ENCODE measurements at regions not wholly inside any gene's neighbourhood (a gene's known extent, or its start where the extent isn't known, plus 50 kb on each side); places are given as distances from the start of the nearest gene placed in this dataset.

- H3K4me1 ChIP-seq (ENCODE audit: control insufficient read depth in 2 of 3, insufficient read depth in 2 of 3, low read depth in 1 of 3, low read length in 3 of 3), result no peaks in the 10 kb centered on the region
- no peak for TF ChIP-seq CTCF (IDR thresholded peaks at IDR 0.05; ENCODE audit: borderline replicate concordance, extremely low read depth, insufficient read depth)
- FAIRE-seq (no peak), DNase-seq (no peak)
- intact Hi-C loops (cut with DNase I), result no loop called here
- no peaks in the 10 kb centered on the region for H3K36me3 ChIP-seq (ENCODE audit: control insufficient read depth in 2 of 3, insufficient read depth in 3 of 3, low read length in 3 of 3)
- no peak overlapping the region for H3K4me3 ChIP-seq (ENCODE audit: low read length in 3 of 3)
- H3K27me3 ChIP-seq (ENCODE audit: control insufficient read depth, insufficient read depth, low read length), result no peaks in the 10 kb centered on the region
- H3K27ac ChIP-seq (ENCODE audit: low read depth in 2 of 2, low read length in 2 of 2), result no peak overlapping the region
- no peaks in the 10 kb centered on the region for H3K9me3 ChIP-seq (ENCODE audit: control insufficient read depth in 2 of 3, insufficient read depth in 1 of 3, low read length in 3 of 3)
- H3K9ac ChIP-seq (ENCODE audit: low read length in 3 of 3), result no peak overlapping the region
Measured at GRCh38 chr9:118439441-118439840, 735.2 kb downstream of the TLR4 start.

DNA sequence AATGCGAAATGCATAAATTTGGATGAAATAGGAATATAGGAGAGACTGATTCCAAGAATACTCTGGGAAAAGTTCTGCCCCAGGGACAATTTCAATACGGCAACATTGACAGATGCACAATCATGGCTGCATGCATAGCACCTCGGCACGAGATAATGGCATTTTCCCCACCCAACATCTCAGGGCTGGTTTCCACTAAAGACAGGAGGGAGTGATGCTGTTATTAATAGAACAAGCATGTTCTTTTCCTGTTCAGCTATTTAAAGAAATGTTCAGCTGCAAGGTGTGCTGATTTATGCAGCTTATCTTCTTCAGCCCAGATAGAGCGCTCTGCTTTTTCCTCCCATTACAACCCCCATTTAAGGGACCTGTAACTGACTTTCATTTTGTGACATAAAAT lies 740.2 kb downstream of the TLR4 start:
- no peaks in the 10 kb centered on the region for H3K9me3 ChIP-seq (ENCODE audit: control insufficient read depth in 2 of 3, insufficient read depth in 1 of 3, low read length in 3 of 3)
- intact Hi-C loops (cut with DNase I), result no loop called here
- no peak overlapping the region for H3K27ac ChIP-seq (ENCODE audit: low read depth in 2 of 2, low read length in 2 of 2)
- no peaks in the 10 kb centered on the region for H3K36me3 ChIP-seq (ENCODE audit: control insufficient read depth in 2 of 3, insufficient read depth in 3 of 3, low read length in 3 of 3)
- no peak overlapping the region for H3K9ac ChIP-seq (ENCODE audit: low read length in 3 of 3)
- DNase-seq, result no peak
- H3K4me3 ChIP-seq (ENCODE audit: low read length in 3 of 3), result no peak overlapping the region
- FAIRE-seq, result no peak
- TF ChIP-seq CTCF (IDR thresholded peaks at IDR 0.05; ENCODE audit: borderline replicate concordance, extremely low read depth, insufficient read depth), result no peak
- H3K4me1 ChIP-seq (ENCODE audit: control insufficient read depth in 2 of 3, insufficient read depth in 2 of 3, low read depth in 1 of 3, low read length in 3 of 3), result no peaks in the 10 kb centered on the region
- no peaks in the 10 kb centered on the region for H3K27me3 ChIP-seq (ENCODE audit: control insufficient read depth, insufficient read depth, low read length)

- H3K27me3 ChIP-seq (ENCODE audit: control insufficient read depth, insufficient read depth, low read length), result no peaks in the 10 kb centered on the region
- FAIRE-seq (no peak), DNase-seq (no peak)
- TF ChIP-seq CTCF (IDR thresholded peaks at IDR 0.05; ENCODE audit: borderline replicate concordance, extremely low read depth, insufficient read depth), result no peak
- H3K9ac ChIP-seq (ENCODE audit: low read length in 3 of 3), result no peak overlapping the region
- no peak overlapping the region for H3K4me3 ChIP-seq (ENCODE audit: low read length in 3 of 3)
- H3K27ac ChIP-seq (ENCODE audit: low read depth in 2 of 2, low read length in 2 of 2), result no peak overlapping the region
- H3K36me3 ChIP-seq (ENCODE audit: control insufficient read depth in 2 of 3, insufficient read depth in 3 of 3, low read length in 3 of 3), result no peaks in the 10 kb centered on the region
- intact Hi-C loops (cut with DNase I), result no loop called here
- no peaks in the 10 kb centered on the region for H3K4me1 ChIP-seq (ENCODE audit: control insufficient read depth in 2 of 3, insufficient read depth in 2 of 3, low read depth in 1 of 3, low read length in 3 of 3)
- no peaks in the 10 kb centered on the region for H3K9me3 ChIP-seq (ENCODE audit: control insufficient read depth in 2 of 3, insufficient read depth in 1 of 3, low read length in 3 of 3)
Measured at GRCh38 chr9:118446943-118447639, 742.9 kb downstream of the TLR4 start.

GRCh38 chr9:118449554-118449953 lies 745.4 kb downstream of the TLR4 start:
- H3K9ac ChIP-seq (ENCODE audit: low read length in 3 of 3), result no peak overlapping the region
- no peaks in the 10 kb centered on the region for H3K9me3 ChIP-seq (ENCODE audit: control insufficient read depth in 2 of 3, insufficient read depth in 1 of 3, low read length in 3 of 3)
- intact Hi-C loops (cut with DNase I), result no loop called here
- H3K27ac ChIP-seq (ENCODE audit: low read depth in 2 of 2, low read length in 2 of 2), result no peak overlapping the region
- FAIRE-seq (no peak), DNase-seq (no peak)
- TF ChIP-seq CTCF (IDR thresholded peaks at IDR 0.05; ENCODE audit: borderline replicate concordance, extremely low read depth, insufficient read depth), result no peak
- H3K36me3 ChIP-seq (ENCODE audit: control insufficient read depth in 2 of 3, insufficient read depth in 3 of 3, low read length in 3 of 3), result no peaks in the 10 kb centered on the region
- no peaks in the 10 kb centered on the region for H3K4me1 ChIP-seq (ENCODE audit: control insufficient read depth in 2 of 3, insufficient read depth in 2 of 3, low read depth in 1 of 3, low read length in 3 of 3)
- H3K4me3 ChIP-seq (ENCODE audit: low read length in 3 of 3), result no peak overlapping the region
- H3K27me3 ChIP-seq (ENCODE audit: control insufficient read depth, insufficient read depth, low read length), result no peaks in the 10 kb centered on the region
